DMS153 (cell line): ENCODE measurements at regions not wholly inside any gene's neighbourhood (a gene's known extent, or its start where the extent isn't known, plus 50 kb on each side); places are given as distances from the start of the nearest gene placed in this dataset.

Experiments
- DNase-seq: peaks from one replicate; lab custom pipeline; 2025; lab: John Stamatoyannopoulos, UW

GRCh38 chr13:39100996-39101738 is 62.9 kb downstream of the NHLRC3 start:
- DNase-seq: no peak

- DNase-seq: no peak
Observed at GRCh38 chr13:39102981-39103490, 64.8 kb downstream of the NHLRC3 start.

GRCh38 chr13:39105110-39105509 is 66.9 kb downstream of the NHLRC3 start:
- DNase-seq: peak; percentile 86

DNA sequence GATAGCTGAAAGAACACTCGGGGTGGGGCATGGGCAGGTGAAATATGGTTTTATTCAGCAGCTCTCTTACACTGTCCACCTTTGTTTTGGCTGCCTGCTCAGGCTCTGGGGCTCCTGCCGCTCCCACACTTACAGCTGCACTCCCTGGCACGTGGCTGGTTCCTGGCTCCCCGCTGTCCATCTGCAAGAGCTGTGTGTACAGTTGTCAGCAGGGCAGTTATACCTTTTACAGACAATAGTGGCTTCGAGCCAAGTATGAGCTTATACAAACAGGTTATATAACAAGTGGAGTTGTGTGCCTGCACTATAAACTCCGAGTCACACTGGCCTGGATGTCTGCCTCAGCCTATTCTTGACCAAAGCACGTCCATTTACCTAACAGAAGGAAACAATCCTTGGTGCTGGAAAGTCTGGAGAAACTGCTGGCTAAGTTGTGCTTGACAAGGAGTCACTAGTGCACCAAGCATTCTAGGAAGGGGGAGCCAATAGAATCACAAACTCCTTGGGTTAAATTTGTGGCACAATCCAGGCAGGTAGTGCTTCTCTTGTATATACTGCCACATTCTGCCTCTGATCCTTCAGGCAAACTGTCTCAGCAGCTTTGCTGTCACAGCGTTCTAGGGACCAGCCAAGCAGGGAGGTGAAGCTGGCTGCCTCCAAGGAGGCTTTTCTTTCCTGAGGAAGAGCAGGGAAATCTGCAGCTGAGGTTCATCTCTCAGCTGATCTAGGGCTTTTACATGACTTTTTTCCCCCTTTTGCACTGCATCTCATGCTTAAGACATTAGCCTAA is 68.2 kb downstream of the NHLRC3 start:
- peak; percentile 96 for DNase-seq

GRCh38 chr13:39107561-39107960 is 69.3 kb downstream of the NHLRC3 start:
- DNase-seq: peak; percentile 22

- no peak for DNase-seq
Observed at GRCh38 chr13:39108783-39109182, 70.5 kb downstream of the NHLRC3 start.

- no peak for DNase-seq
Observed at GRCh38 chr13:39110518-39111097, 72.4 kb downstream of the NHLRC3 start.

DNA sequence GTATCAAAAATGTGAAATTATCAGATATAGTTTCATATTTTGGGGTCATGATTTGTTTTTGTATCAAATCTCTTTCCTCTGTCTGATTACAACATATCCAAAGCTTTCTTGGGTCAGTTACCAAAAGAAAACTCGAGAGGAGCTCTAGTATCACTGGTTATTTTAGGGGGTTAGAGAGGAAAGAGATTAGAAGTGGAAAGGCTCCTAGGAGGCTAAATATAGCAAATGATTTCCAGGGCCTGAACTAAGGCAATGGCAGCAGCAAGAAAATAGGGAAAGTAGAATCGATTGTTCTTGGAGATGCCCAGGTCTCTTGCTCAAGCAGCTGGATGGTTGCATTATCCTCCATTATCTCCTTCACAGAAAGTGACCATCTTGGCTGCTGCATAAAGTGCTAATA is 72.9 kb downstream of the NHLRC3 start:
- DNase-seq: no peak

DNA sequence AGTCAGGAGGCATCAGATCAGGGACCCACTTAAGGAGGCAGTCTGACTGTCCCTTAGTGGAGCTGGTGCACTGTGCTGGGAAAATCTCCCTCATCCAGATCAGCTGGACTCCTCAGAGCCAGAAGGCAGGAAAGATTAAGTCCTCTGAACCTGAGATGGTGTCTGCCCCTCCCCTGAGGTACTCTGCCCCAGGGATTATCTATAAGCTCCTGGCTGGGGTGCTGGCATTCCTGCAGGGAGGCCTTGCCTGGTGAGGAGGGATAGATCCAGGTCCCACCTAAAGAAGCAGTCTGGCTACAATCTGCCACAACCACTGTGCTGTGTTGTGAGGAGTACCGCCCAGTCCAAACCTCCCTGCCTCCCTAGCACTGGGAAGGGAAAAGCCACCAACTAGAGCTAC is 81.2 kb downstream of the NHLRC3 start:
- no peak for DNase-seq

DNA sequence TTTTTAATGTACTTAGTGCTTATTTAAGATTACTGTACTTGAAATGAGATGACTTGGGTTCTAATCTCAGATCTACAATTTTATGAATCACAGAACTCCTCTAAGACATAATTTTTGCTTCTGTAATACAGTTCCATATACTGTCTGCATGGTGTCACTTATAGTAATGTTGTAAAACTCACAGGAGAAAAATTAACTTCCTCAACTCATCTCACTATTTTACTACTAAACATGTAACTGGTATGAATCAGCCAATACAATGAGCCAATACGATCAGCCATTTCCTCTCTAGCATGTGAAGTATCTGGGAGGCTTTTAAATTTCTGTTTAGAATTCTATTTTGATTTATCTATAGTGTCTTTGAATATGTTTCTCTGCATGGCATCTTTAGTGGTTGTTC is 85.3 kb downstream of the NHLRC3 start:
- DNase-seq: no peak

DNA sequence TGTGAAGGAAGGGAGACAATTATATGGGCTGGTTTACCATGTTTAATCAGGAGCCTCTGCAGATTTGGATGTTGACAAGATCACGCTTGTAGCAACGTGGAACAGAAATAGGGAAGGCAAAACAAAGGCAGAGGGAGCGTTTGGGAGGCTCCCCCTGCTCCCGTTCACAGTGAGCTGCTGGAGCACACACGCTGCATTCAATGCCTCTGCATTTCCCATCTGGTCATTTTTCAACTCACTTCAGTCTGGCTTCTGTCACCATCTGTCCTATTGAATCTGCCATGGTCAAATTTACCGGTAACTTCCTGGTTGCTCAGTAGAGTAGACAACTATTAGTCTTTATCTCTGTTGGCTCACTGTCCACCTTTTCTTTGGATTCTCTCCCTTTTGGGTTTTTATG is 91.0 kb downstream of the NHLRC3 start:
- peak; percentile 61 for DNase-seq

GRCh38 chr13:39130301-39130700 is 92.0 kb downstream of the NHLRC3 start:
- DNase-seq: peak; percentile 34

DNA sequence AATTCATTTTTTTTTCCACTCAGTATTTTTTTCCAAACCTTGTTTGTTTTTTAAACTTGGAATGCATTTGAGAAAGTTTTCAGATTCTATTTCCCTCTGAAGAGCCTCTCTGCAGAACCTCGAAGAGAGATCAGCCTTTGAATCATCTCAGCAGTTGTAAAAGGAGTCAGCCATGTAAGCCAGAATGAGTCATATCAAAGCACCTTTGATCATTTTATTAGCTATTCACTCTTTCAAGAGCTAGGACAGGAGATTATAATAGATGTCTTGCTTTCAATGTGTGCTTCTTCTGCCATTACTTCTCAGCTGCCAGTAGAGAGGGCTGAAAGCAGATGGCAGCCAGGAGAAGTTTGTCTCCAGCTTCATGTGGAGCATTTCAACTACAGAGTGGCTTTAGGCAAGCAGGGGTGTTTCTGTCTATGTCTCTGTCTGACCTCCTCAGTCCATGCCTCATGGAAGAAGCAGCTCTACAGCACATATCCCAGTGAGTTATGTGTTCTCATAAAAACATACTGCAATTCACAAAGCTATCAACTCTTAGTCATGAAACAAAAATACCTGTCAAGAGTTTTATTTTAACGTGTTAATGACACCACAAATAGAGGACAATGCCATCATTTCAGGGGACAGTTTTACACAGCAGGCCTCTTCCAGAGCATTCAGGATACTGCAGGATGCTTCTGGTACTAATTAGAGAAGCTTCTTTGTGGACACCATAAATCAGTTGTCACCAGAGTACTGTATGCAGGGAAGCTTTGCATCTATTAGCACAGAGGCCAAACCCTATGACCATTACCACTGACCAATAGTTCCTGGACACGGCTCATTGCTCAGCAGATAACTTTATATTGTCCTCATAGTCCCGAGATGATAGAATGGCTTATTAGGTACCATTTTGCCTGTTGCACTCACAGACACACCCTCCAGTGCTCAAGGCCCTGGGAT is 94.3 kb downstream of the NHLRC3 start:
- peak; percentile 28 for DNase-seq

DNA sequence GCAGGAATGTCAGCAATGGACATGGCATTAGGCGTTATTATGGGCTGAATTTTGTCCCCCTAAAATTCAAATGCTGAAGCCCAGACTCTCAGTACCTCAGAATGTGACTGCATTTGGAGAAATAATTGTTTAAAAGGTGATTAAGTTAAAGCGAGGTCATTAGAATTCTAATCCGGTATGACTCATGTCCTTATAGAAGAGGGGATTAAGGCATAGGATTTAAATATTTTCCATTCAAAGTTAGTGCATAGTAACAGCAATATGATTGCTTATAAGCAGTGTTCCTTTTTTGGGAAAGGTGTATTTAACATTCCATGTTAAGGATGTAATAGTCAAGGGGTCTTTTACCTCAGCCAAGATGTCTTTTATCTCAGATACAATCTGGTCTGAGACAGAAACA is 95.5 kb downstream of the NHLRC3 start:
- no peak for DNase-seq

- DNase-seq: no peak
Observed at GRCh38 chr13:39134574-39134973, 96.3 kb downstream of the NHLRC3 start.

DNA sequence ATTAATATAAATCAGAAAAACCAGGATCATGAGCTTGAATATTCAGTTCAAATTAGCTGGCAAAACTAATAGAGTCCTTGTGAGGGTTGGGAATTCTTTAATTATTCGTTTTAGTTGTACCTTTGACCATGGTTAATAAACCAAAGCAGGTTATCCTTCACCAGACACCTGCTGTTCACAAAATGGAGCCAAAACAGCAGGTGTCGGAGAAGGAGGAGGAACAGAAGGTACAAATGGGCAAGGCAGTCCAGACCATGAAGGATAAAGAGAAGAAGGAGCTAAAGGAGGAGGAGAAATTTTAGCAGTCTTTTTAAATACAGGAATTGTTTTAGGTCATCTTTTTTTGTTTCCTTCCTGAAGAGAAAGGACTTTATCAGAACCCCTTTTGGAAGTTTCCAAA is 106.1 kb downstream of the NHLRC3 start:
- no peak for DNase-seq

DNA sequence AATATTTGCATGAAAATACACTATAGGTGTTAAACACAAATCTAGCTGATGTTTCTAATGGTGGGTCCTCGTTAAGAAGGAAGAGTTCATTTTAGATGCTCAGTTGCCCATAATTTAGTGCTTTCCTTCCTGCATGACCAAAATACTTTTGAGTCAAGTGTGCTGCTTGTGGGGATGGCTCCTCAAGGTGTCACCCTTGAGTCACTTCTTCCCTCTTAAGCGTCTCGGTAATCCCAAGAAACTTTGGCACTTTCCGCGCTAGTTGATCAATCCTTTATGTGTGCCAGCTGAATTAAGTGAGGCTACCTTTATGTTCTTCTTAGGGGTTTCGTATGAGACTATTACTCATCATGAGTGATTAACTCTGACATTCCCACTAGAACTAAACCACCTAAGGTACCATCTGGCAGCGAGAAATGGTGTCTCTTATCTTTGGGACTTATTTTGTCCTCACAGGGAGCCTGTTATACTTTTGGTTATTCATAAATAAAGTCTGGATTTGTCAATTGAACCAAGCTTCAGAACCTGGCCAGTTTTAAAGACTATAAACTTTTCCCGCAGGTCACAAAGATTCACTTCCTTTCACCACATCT is 106.8 kb downstream of the NHLRC3 start:
- no peak for DNase-seq

DNA sequence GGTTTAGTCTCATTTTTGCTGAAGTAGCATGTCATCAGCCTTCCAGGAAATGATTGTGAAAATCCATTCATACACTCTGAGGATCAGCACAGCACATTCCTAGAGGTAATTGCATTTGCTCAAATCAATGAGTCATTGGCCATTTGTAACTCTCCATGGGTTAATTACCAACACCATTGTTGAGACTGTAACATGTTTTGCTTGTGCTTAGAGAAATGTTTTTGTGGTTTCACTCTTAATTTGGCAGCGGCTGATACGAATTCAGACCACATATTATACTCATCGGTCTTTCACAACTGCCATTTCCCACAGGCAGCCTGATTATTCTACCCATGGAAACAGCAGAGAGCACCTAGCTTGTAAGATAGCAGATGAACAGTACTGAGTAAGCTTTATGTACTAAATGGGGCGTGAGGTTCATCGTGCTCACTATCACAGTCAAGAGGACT is 110.3 kb downstream of the NHLRC3 start:
- peak; percentile 91 for DNase-seq

DNA sequence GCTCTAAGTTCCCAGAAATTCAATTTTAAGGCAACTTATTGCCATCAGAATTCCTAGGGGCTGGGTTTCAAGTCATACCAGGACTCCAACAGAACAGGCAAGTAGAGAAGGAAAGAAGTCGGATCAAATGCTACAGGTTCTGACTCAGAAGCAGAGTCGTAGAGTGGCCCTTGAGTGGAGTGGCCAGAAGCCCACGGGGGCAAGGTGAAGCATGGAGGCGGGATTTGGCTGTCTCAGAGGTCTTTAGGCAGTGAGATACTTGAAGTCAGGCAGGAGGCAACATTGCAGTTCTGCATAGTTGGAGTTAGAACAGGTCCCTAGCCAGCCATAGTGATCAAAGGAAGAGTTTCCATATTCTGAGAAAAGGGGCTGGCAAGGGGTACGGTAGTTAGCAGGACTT is 111.6 kb downstream of the NHLRC3 start:
- DNase-seq: no peak

- DNase-seq: no peak
Observed at GRCh38 chr13:39154041-39154440, 115.8 kb downstream of the NHLRC3 start.

GRCh38 chr13:39159393-39159792 is 121.1 kb downstream of the NHLRC3 start:
- peak; percentile 91 for DNase-seq
